ENCODE measurements at regions not wholly inside any gene's neighbourhood (a gene's known extent, or its start where the extent isn't known, plus 50 kb on each side); places are given as distances from the start of the nearest gene placed in this dataset.

- TF ChIP-seq ZNF274 (IDR thresholded peaks at IDR 0.05; ENCODE audit: insufficient read depth, insufficient read length) (no peak), CTCF (IDR thresholded peaks at IDR 0.05 in 2 of 3, conservative IDR thresholded peaks at IDR 0.05 in 1 of 3; ENCODE audit: control insufficient read depth in 2 of 3, extremely low read depth in 1 of 3, insufficient read depth in 1 of 3, low read depth in 3 of 3, low read length in 3 of 3) (no peak), RAD21 (IDR thresholded peaks at IDR 0.05; ENCODE audit: insufficient read depth, low read depth, low read length) (no peak), STAT3 (IDR thresholded peaks at IDR 0.05; ENCODE audit: low read depth, low read length) (no peak), NR2C1 (IDR thresholded peaks at IDR 0.05) (no peak), EP300 (IDR thresholded peaks at IDR 0.05; ENCODE audit: borderline replicate concordance in 1 of 2, control insufficient read depth in 1 of 2, low read depth in 2 of 2, low read length in 2 of 2) (no peak), GABPA (IDR thresholded peaks at IDR 0.05; ENCODE audit: low read depth) (no peak), ESRRA (IDR thresholded peaks at IDR 0.05; ENCODE audit: low read length) (no peak), USF1 (IDR thresholded peaks at IDR 0.05; ENCODE audit: borderline replicate concordance, extremely low read length, insufficient read depth, low read depth, low read length) (no peak), ATF7 (IDR thresholded peaks at IDR 0.05; ENCODE audit: low read depth) (no peak), FOXK2 (IDR thresholded peaks at IDR 0.05) (no peak), NBN (IDR thresholded peaks at IDR 0.05) (no peak), ETV6 (conservative IDR thresholded peaks at IDR 0.05 in 1 of 2, IDR thresholded peaks at IDR 0.05 in 1 of 2; ENCODE audit: borderline replicate concordance in 1 of 2, low read depth in 1 of 2) (no peak), POLR2A (IDR thresholded peaks at IDR 0.05; ENCODE audit: low read depth, low read length) (no peak)
Observed at GRCh38 chr4:159035570-159035969, 67.3 kb upstream of the RAPGEF2 start.
